DOHH2 (cell line): ENCODE measurements at regions not wholly inside any gene's neighbourhood (a gene's known extent, or its start where the extent isn't known, plus 50 kb on each side); places are given as distances from the start of the nearest gene placed in this dataset.

ENCODE experiments used
- CTCF ChIP-seq: fragments of 200-600 bp; sonication (generic); IDR thresholded peaks from one replicate; pipeline ENCODE4 v1.5.1; 2014; ENCODE audit warnings: antibody characterized with exemption, mild to moderate bottlenecking, low read depth, low read length; ENCODE audit not compliant: poor library complexity, severe bottlenecking
- EZH2phosphoT487 ChIP-seq: fragments of 200-600 bp; sonication (generic); IDR thresholded peaks from 2 replicates; pipeline ENCODE4 v1.6.1; 2017; ENCODE audit warnings: borderline replicate concordance, mild to moderate bottlenecking, antibody characterized with exemption, low read length, moderate library complexity, mixed read lengths

- TF ChIP-seq CTCF (no peak), EZH2phosphoT487 (no peak)
These were observed 222.5 kb upstream of the CNTN1 start for GRCh38 chr12:40469736-40470135.
